Neural progenitor cell (in vitro differentiated cells): ENCODE measurements at regions not wholly inside any gene's neighbourhood (a gene's known extent, or its start where the extent isn't known, plus 50 kb on each side); places are given as distances from the start of the nearest gene placed in this dataset.

Source experiments
- EZH2 ChIP-seq: fragments of 200-600 bp; sonication (generic); IDR thresholded peaks from 2 replicates; pipeline ENCODE4 v1.6.1; 2017; ENCODE audit warnings: antibody characterized with exemption, mild to moderate bottlenecking, moderate library complexity
- EZH2phosphoT487 ChIP-seq: fragments of 200-600 bp; sonication (generic); IDR thresholded peaks from 2 replicates; pipeline ENCODE4 v1.6.1; 2017; ENCODE audit warnings: antibody characterized with exemption
- TF ChIP-seq, protein P1 (sequence below): fragments of 200-600 bp; sonication (generic); IDR thresholded peaks from 2 replicates; pipeline ENCODE4 v1.5.1; 2017; ENCODE audit warnings: antibody characterized with exemption, mild to moderate bottlenecking

DNA sequence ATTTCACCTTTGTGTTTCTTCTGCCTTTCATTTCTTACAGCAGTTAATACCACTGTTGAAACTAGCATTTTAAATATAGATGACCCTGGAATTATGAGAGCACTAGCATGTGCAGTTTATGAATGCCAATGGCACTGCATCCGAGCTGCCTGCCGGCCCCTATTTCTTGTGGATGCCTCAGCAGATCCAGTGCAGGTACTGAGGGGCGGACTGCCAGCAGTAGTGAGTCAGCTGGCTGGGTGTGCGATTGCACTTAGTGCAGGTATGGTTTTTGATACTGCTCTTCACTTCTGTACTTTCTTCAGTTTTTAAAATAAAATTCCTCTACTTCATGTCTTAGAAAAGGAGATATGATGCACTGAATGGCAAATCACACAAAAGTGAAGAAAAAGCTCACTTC, 453.0 kb downstream of the DIPK2A start:
- no peak for TF ChIP-seq EZH2
- TF ChIP-seq, protein P1, sequence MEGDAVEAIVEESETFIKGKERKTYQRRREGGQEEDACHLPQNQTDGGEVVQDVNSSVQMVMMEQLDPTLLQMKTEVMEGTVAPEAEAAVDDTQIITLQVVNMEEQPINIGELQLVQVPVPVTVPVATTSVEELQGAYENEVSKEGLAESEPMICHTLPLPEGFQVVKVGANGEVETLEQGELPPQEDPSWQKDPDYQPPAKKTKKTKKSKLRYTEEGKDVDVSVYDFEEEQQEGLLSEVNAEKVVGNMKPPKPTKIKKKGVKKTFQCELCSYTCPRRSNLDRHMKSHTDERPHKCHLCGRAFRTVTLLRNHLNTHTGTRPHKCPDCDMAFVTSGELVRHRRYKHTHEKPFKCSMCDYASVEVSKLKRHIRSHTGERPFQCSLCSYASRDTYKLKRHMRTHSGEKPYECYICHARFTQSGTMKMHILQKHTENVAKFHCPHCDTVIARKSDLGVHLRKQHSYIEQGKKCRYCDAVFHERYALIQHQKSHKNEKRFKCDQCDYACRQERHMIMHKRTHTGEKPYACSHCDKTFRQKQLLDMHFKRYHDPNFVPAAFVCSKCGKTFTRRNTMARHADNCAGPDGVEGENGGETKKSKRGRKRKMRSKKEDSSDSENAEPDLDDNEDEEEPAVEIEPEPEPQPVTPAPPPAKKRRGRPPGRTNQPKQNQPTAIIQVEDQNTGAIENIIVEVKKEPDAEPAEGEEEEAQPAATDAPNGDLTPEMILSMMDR, result no peak
- no peak for TF ChIP-seq EZH2phosphoT487
